ENCODE measurements at regions not wholly inside any gene's neighbourhood (a gene's known extent, or its start where the extent isn't known, plus 50 kb on each side); places are given as distances from the start of the nearest gene placed in this dataset.

GRCh38 chr15:95928822-95929221, 401.7 kb upstream of the NR2F2 start:
- Mint-ChIP-seq H3K4me3 (peak overlapping the region in 4 of 5 donors; percentile 27 to 89 (median 82)), H3K36me3 (no peaks in the 10 kb centered on the region), H3K27ac (peak overlapping the region; percentile 38 to 81 (median 68)), H3K27me3 (ENCODE audit: low read depth in 3 of 3) (peaks cover 0 to 7% (median 5%) of the 10 kb centered on the region in 3 donors), H3K9me3 (no peaks in the 10 kb centered on the region), H3K4me1 (peaks cover 49 to 57% of the 10 kb centered on the region in 2 donors)
- DNase-seq: no peak

- H3K27ac Mint-ChIP-seq: peak overlapping the region; percentile 38 to 81 (median 68)
- H3K9me3 Mint-ChIP-seq: no peaks in the 10 kb centered on the region
- H3K27me3 Mint-ChIP-seq (ENCODE audit: low read depth in 3 of 3): peaks cover 1 to 5% (median 3%) of the 10 kb centered on the region in 3 donors
- H3K4me1 Mint-ChIP-seq: peaks cover 54 to 63% of the 10 kb centered on the region in 2 donors
- no peaks in the 10 kb centered on the region for H3K36me3 Mint-ChIP-seq
- peak; percentile 61 to 72 (median 63) for DNase-seq
- H3K4me3 Mint-ChIP-seq: peak overlapping the region; percentile 77 to 89 (median 81)
Measured at GRCh38 chr15:95929232-95929846, 401.2 kb upstream of the NR2F2 start.

- Mint-ChIP-seq H3K4me1 (peaks cover 57 to 68% of the 10 kb centered on the region in 2 donors), H3K27me3 (ENCODE audit: low read depth in 3 of 3) (peaks cover 1 to 5% (median 3%) of the 10 kb centered on the region in 3 donors), H3K4me3 (peak overlapping the region in 4 of 5 donors; percentile 15 to 41 (median 24)), H3K36me3 (no peaks in the 10 kb centered on the region), H3K27ac (no peak overlapping the region), H3K9me3 (no peaks in the 10 kb centered on the region)
- no peak for DNase-seq
Measured at GRCh38 chr15:95930659-95931375, 399.7 kb upstream of the NR2F2 start.

GRCh38 chr15:95931619-95932018, 398.9 kb upstream of the NR2F2 start:
- peaks cover 1 to 5% (median 3%) of the 10 kb centered on the region in 3 donors for H3K27me3 Mint-ChIP-seq (ENCODE audit: low read depth in 3 of 3)
- no peaks in the 10 kb centered on the region for H3K9me3 Mint-ChIP-seq
- no peak overlapping the region for H3K27ac Mint-ChIP-seq
- H3K4me1 Mint-ChIP-seq: peaks cover 57 to 68% of the 10 kb centered on the region in 2 donors
- no peak for DNase-seq
- H3K4me3 Mint-ChIP-seq: no peak overlapping the region
- no peaks in the 10 kb centered on the region for H3K36me3 Mint-ChIP-seq

GRCh38 chr15:95932141-95932540, 398.4 kb upstream of the NR2F2 start:
- no peak for DNase-seq
- Mint-ChIP-seq H3K27me3 (ENCODE audit: low read depth in 3 of 3) (peaks cover 1 to 5% (median 3%) of the 10 kb centered on the region in 3 donors), H3K27ac (no peak overlapping the region), H3K4me1 (peaks cover 57 to 67% of the 10 kb centered on the region in 2 donors), H3K36me3 (no peaks in the 10 kb centered on the region), H3K4me3 (no peak overlapping the region), H3K9me3 (no peaks in the 10 kb centered on the region)

GRCh38 chr15:95932676-95933075, 397.8 kb upstream of the NR2F2 start:
- Mint-ChIP-seq H3K27me3 (ENCODE audit: low read depth in 3 of 3) (peaks cover 2 to 3% (median 2%) of the 10 kb centered on the region in 3 donors), H3K27ac (no peak overlapping the region), H3K4me1 (peaks cover 53 to 62% of the 10 kb centered on the region in 2 donors), H3K36me3 (no peaks in the 10 kb centered on the region), H3K4me3 (no peak overlapping the region), H3K9me3 (no peaks in the 10 kb centered on the region)
- no peak for DNase-seq

GRCh38 chr15:95935852-95936251, 394.6 kb upstream of the NR2F2 start:
- Mint-ChIP-seq H3K9me3 (peaks cover 0 to 3% (median 0%) of the 10 kb centered on the region in 6 donors), H3K4me1 (peaks cover 27 to 30% of the 10 kb centered on the region in 2 donors), H3K27me3 (ENCODE audit: low read depth in 3 of 3) (peaks cover 0 to 3% (median 2%) of the 10 kb centered on the region in 3 donors)

GRCh38 chr15:95937128-95937528, 393.4 kb upstream of the NR2F2 start:
- DNase-seq: no peak
- Mint-ChIP-seq H3K36me3 (peaks cover 0 to 3% (median 0%) of the 10 kb centered on the region in 3 donors), H3K9me3 (peaks cover 0 to 3% (median 0%) of the 10 kb centered on the region in 6 donors)

More at GRCh38 chr15:95935852-95936251, 394.6 kb upstream of the NR2F2 start:
- Mint-ChIP-seq H3K36me3 (peaks cover 0 to 3% (median 0%) of the 10 kb centered on the region in 3 donors), H3K4me3 (no peak overlapping the region), H3K27ac (no peak overlapping the region)
- DNase-seq: no peak

GRCh38 chr15:95940431-95940985, 390.0 kb upstream of the NR2F2 start:
- Mint-ChIP-seq H3K27me3 (ENCODE audit: low read depth in 3 of 3) (peaks cover 2 to 5% (median 2%) of the 10 kb centered on the region in 3 donors), H3K4me3 (no peak overlapping the region), H3K4me1 (no peaks in the 10 kb centered on the region), H3K27ac (no peak overlapping the region), H3K9me3 (peaks cover 0 to 5% (median 0%) of the 10 kb centered on the region in 6 donors), H3K36me3 (peaks cover 0 to 7% (median 3%) of the 10 kb centered on the region in 3 donors)
- no peak for DNase-seq

More at GRCh38 chr15:95937128-95937528, 393.4 kb upstream of the NR2F2 start:
- Mint-ChIP-seq H3K4me1 (peaks cover 20 to 24% of the 10 kb centered on the region in 2 donors), H3K27ac (no peak overlapping the region), H3K27me3 (ENCODE audit: low read depth in 3 of 3) (peaks cover 2 to 3% (median 2%) of the 10 kb centered on the region in 3 donors), H3K4me3 (no peak overlapping the region)

- DNase-seq: no peak
Measured at GRCh38 chr15:95944193-95944592, 386.3 kb upstream of the NR2F2 start.

GRCh38 chr15:95944661-95945255, 385.7 kb upstream of the NR2F2 start:
- H3K9me3 Mint-ChIP-seq: peaks cover 0 to 2% (median 0%) of the 10 kb centered on the region in 6 donors
- H3K4me3 Mint-ChIP-seq: no peak overlapping the region
- peaks cover 0 to 8% (median 3%) of the 10 kb centered on the region in 3 donors for H3K27me3 Mint-ChIP-seq (ENCODE audit: low read depth in 3 of 3)
- DNase-seq: no peak
- H3K27ac Mint-ChIP-seq: no peak overlapping the region
- peaks cover 0 to 6% (median 3%) of the 10 kb centered on the region in 3 donors for H3K36me3 Mint-ChIP-seq
- H3K4me1 Mint-ChIP-seq: no peaks in the 10 kb centered on the region

More at GRCh38 chr15:95944193-95944592, 386.3 kb upstream of the NR2F2 start:
- Mint-ChIP-seq H3K27ac (no peak overlapping the region), H3K4me1 (no peaks in the 10 kb centered on the region), H3K9me3 (peaks cover 0 to 4% (median 0%) of the 10 kb centered on the region in 6 donors), H3K27me3 (ENCODE audit: low read depth in 3 of 3) (peaks cover 2 to 8% (median 3%) of the 10 kb centered on the region in 3 donors), H3K36me3 (peaks cover 0 to 7% (median 3%) of the 10 kb centered on the region in 3 donors), H3K4me3 (no peak overlapping the region)

GRCh38 chr15:95946241-95946640, 384.3 kb upstream of the NR2F2 start:
- Mint-ChIP-seq H3K9me3 (peaks cover 0 to 2% (median 0%) of the 10 kb centered on the region in 6 donors), H3K4me1 (no peaks in the 10 kb centered on the region)
- no peak for DNase-seq

GRCh38 chr15:95946926-95947325, 383.6 kb upstream of the NR2F2 start:
- peaks cover 0 to 2% (median 0%) of the 10 kb centered on the region in 6 donors for H3K9me3 Mint-ChIP-seq
- no peak for DNase-seq
- no peak overlapping the region for H3K27ac Mint-ChIP-seq
- no peaks in the 10 kb centered on the region for H3K4me1 Mint-ChIP-seq
- peaks cover 0 to 3% (median 3%) of the 10 kb centered on the region in 3 donors for H3K36me3 Mint-ChIP-seq
- peaks cover 0 to 6% (median 3%) of the 10 kb centered on the region in 3 donors for H3K27me3 Mint-ChIP-seq (ENCODE audit: low read depth in 3 of 3)
- no peak overlapping the region for H3K4me3 Mint-ChIP-seq

More at GRCh38 chr15:95946241-95946640, 384.3 kb upstream of the NR2F2 start:
- H3K27me3 Mint-ChIP-seq (ENCODE audit: low read depth in 3 of 3): peaks cover 0 to 6% (median 3%) of the 10 kb centered on the region in 3 donors
- H3K36me3 Mint-ChIP-seq: peaks cover 0 to 3% (median 3%) of the 10 kb centered on the region in 3 donors
- H3K4me3 Mint-ChIP-seq: no peak overlapping the region
- no peak overlapping the region for H3K27ac Mint-ChIP-seq

Data from immature natural killer cell (primary cell).